GM13976 (cell line): ENCODE measurements at regions not wholly inside any gene's neighbourhood (a gene's known extent, or its start where the extent isn't known, plus 50 kb on each side); places are given as distances from the start of the nearest gene placed in this dataset.
A peak's percentile ranks its signal among the peaks of the same experiment; 100 is the strongest.
"Not testable (repeated sequence)": the region's sequence is repeated elsewhere in the genome, so short reads cannot be mapped to it uniquely, and the experiment has no call there.

Experiments used
- DNase-seq: peaks from one replicate; pipeline ENCODE4 v3.0.0; 2012; ENCODE audit warnings: low spot score
- CTCF ChIP-seq: IDR thresholded peaks from 2 replicates; pipeline ENCODE4 v1.5.1; 2012; ENCODE audit warnings: borderline replicate concordance, mild to moderate bottlenecking; ENCODE audit not compliant: insufficient read depth; ENCODE audit errors: extremely low read depth, missing control alignments, control extremely low read depth
- in situ Hi-C: fragments of 300-500 bp; cut with MboI; formaldehyde crosslinking; loops from one replicate; pipeline ENCODE4 v1.12.0; 2022; ENCODE audit warnings: low sequenced_read_pairs, mixed read lengths, inconsistent platforms; ENCODE audit not compliant: unreplicated experiment

- TF ChIP-seq CTCF, result no peak
- in situ Hi-C loops, result no loop called here
- no peak for DNase-seq
Observed at GRCh38 chr10:90111671-90112070, 410.3 kb downstream of the KIF20B start.

GRCh38 chr10:90112681-90113080 lies 411.3 kb downstream of the KIF20B start:
- in situ Hi-C loops, result no loop called here
- no peak for TF ChIP-seq CTCF
- DNase-seq, result no peak

GRCh38 chr10:90118567-90118966 lies 417.2 kb downstream of the KIF20B start:
- in situ Hi-C loops, DNase-seq: not testable (repeated sequence)

- DNase-seq, in situ Hi-C loops: not testable (repeated sequence)
Observed at GRCh38 chr10:90119631-90120280, 418.4 kb downstream of the KIF20B start.

- in situ Hi-C loops, result loop anchor here (5.0 kb wide), 1 partner anchor 328 kb away; no protein-coding TSS in a partner anchor
- DNase-seq, result no peak
- TF ChIP-seq CTCF, result no peak
Observed at GRCh38 chr10:90125456-90126255, 424.3 kb downstream of the KIF20B start.

GRCh38 chr10:90126256-90126595 lies 424.8 kb downstream of the KIF20B start:
- no peak for TF ChIP-seq CTCF
- in situ Hi-C loops, result loop anchor here (5.0 kb wide), 1 partner anchor 329 kb away; no protein-coding TSS in a partner anchor
- DNase-seq, result no peak

GRCh38 chr10:90130321-90131086 lies 429.1 kb downstream of the KIF20B start:
- TF ChIP-seq CTCF, result no peak
- in situ Hi-C loops, result no loop called here
- DNase-seq, result peak; percentile 8
